ENCODE measurements at regions not wholly inside any gene's neighbourhood (a gene's known extent, or its start where the extent isn't known, plus 50 kb on each side); places are given as distances from the start of the nearest gene placed in this dataset.

DNA sequence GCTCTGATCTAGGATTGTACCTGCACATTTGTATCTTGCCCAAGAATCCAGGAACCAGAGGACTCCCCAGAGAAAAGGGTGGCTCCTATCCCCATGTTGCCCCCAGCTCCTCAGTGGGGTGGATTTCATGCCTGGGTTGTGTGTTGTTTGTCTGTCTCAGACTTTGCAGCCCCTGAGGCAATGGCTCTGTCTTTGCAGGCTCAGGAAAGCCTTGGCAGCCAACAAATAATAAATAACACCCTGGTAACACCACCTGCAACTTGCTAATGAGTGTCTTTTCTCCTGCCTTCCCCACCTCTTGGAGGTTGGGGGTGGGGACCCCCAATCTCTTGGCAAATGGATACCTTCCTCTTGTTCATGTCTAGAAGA, 65.2 kb upstream of the CISTR start:
- TF ChIP-seq SP1 (IDR thresholded peaks at IDR 0.05) (no peak), NFRKB (IDR thresholded peaks at IDR 0.05) (no peak), ARNT (IDR thresholded peaks at IDR 0.05) (no peak)

Data from HEK293T (cell line).